Fibroblast of lung (primary cell): ENCODE measurements at regions not wholly inside any gene's neighbourhood (a gene's known extent, or its start where the extent isn't known, plus 50 kb on each side); places are given as distances from the start of the nearest gene placed in this dataset.

ENCODE experiments used
- CTCF ChIP-seq, 2 donors: IDR thresholded peaks in 1 of 2; conservative IDR thresholded peaks in 1 of 2; 1 replicate in 1 of 2; 2 replicates in 1 of 2; pipeline ENCODE4 v1.5.1; 2011 to 2012; ENCODE audit warnings: low read length in 2 of 2, control low read depth in 1 of 2, inconsistent platforms in 1 of 2, low read depth in 1 of 2, mild to moderate bottlenecking in 1 of 2
- EZH2 ChIP-seq: IDR thresholded peaks from 2 replicates; pipeline ENCODE4 v1.5.1; 2012; ENCODE audit warnings: low read length, control low read depth, mild to moderate bottlenecking; ENCODE audit errors: missing control alignments

DNA sequence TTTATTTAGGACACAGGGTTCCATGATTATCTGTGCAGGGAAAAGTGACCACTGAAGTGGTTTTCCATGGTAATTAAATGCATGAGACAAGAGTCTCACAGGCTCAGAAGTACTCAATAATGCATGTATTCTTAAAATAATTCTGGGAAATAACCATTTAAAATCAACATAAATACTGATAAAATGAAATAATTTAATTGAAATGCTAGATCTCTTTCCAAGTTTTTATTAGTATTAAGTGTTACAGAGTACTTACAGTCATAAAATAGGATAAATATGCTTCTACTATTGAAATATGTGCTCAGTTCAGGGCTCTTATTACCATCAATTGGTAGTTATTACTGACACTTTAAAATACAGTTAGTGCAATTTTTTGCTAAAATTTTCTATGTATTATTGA is 916.0 kb upstream of the GJE1 start:
- TF ChIP-seq CTCF (conservative IDR thresholded peaks at IDR 0.05 in 1 of 2, IDR thresholded peaks at IDR 0.05 in 1 of 2; ENCODE audit: low read depth in 1 of 2, low read length in 2 of 2) (no peak), EZH2 (no peak)
